DMS79 (cell line): ENCODE measurements at regions not wholly inside any gene's neighbourhood (a gene's known extent, or its start where the extent isn't known, plus 50 kb on each side); places are given as distances from the start of the nearest gene placed in this dataset.
"Not testable (repeated sequence)": the region's sequence is repeated elsewhere in the genome, so short reads cannot be mapped to it uniquely, and the experiment has no call there.

Experiments
- DNase-seq: peaks from one replicate; lab custom pipeline; 2025; lab: John Stamatoyannopoulos, UW

DNA sequence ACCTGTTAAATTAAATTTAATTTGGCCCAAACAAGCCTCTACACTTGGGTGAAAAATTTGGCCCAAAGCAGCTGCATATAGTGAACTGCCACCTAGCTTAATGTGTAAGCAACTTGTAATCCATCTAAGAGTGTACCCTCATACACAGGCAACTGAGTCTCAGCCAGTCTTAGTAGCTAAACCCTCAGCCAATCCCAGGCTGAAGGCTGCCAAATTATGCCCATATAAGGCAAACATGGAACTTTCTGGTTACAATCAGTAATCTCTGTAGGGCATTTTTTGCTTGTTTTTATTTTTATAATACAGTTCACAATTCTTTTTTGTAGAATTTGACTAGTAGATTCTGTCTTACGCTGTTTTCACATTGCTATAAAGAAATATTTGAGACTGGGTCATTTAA is 958.7 kb downstream of the FSCB start:
- no peak for DNase-seq

DNA sequence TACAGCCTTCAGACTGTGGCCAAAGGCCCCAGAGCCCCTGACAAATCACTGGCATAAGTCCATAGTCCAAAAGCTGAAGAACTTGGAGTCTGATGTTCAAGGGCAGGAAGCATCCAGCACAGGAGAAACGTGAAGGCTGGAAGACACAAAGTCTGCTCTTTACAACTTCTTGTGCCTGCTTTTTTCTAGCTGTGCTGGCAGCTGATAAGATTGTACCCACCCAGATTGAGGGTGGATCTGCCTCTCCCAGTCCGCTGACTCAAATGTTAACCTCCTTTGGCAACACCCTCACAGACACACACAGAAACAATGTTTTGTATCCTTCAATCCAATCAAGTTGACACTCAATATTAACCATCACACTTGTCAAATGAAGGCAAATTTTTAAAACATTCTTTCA is 959.5 kb downstream of the FSCB start:
- not testable (repeated sequence) for DNase-seq

DNA sequence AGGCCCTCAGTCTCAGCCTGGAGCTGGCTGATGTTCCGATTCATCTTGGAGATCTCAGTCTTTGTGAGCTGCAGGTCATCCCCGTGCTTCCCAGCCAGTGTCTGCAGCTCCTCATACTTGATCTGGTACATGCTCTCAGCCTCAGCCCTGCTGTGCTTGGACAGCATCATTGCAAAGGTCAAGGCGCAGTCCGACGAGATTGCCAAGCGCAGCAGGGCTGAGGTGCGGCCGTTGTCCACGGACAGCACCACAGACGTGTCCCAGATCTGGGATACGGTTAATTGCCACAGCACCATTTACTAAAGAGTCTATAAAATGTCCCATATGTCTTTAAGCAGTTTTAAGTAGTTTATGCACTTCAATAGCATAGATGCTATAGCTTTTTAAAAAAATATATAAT is 965.7 kb downstream of the FSCB start:
- no peak for DNase-seq

DNA sequence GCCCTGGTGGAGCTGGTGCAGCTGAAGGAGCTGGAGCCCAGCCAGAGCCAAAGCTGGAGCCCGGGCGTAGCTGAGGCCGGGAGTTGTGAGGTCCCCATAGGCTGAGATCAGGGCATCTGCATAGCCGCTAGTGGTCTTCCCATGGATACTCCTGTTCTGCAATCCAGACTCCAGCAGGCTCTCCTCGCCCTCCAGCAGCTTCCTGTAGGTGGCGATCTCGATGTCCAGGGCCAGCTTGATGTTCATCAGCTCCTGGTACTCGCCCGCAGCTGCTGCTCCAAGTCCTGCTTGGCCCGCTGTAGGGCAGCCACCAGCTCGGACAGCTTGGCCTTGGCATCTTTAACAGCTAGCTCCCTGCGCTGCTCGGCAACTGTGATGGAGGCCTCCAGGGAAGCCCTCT is 966.1 kb downstream of the FSCB start:
- DNase-seq = no peak

DNA sequence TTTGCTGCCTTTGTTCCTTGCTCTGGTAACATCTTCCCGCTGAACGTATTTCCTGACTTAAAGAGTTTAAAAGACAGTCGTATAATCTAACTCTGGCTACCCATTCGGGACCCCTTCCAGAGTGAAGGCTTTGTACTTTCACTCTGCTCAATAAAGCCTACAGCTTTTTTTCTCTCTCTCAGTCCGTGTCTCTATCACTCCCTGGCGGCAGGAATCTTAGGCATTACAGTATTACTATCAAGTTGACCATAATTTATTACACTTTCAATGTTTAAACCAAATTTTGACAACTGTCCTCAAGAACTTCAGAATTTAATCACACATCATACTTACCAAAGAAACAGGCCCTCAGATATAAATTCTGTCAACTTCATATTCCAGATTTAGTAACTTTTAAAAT is 967.9 kb downstream of the FSCB start:
- DNase-seq = no peak

DNA sequence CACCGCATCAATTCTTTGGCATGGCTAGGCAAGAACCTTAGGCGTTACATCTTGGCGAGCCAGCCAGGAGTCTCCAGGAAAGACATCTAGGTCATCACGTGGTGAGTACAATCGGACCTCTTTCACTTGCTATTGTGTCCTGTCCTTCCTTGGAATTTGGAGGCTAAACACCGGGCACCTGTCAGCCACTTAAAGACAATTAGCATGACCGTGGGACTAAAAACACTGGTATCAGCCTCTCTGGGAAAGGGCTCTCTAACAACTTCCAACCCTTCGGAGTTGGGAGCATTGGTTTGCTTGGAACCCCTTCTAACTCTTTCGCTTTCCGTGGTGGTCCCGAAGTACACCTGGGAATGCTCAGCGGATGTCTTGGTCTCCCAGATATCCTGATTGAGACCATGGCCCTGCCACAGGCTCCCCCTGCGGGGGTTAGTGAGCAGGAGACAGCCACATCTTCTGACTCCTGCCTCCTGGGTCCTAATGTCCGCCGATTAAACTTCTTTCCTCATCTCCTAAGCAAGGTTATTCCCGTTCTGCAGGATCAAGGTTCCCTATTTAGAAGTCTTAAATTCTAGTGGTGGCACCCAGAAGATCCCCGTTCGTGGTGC is 971.7 kb downstream of the FSCB start:
- DNase-seq = no peak

DNA sequence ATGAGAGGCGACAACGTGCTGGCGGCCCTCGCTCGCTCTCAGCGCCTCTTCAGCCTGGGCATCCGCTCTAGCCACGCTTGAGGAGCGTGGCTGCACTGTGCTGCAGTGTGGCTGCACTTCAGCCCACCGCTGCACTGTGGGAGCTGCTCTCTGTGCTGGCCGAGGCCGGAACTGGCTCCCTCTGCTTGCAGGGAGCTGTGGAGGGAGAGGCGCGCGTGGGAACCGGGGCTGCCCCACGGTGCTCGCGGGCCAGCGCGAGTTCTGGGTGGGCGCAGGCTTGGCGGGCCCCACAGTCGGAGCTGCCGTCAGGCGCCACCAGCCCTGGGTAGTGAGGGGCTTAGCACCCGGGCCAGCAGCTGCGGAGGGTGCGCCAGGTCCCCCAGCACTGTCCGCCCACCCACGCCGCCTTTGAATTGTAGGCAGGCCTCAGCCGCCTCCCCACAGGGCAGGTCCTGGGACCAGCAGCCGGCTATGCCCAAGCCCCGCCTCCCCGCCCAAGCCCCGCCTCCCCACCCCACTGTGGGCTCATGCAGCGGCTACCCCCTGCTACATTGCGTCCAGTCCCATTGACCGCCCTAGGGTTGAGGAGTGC is 974.2 kb downstream of the FSCB start:
- DNase-seq = no peak

DNA sequence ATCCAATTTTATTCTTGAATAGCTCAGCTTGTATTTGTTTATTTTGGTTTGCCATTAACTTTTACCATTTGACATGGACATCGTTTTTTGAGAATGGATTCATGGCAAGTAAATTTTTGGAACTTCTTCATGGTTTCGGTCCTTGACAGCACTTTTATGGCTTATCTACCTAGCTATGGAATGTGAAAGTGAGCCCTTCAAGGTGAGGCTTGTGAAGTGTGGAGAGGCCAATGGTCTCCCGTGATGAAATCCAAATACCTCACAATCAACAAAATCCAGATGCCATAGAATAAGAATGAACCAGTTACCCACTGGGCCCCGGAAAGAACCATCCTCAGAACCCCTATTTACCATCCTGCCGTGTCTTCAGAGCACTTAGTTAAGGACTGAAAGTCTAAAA is 978.8 kb downstream of the FSCB start:
- no peak for DNase-seq

DNA sequence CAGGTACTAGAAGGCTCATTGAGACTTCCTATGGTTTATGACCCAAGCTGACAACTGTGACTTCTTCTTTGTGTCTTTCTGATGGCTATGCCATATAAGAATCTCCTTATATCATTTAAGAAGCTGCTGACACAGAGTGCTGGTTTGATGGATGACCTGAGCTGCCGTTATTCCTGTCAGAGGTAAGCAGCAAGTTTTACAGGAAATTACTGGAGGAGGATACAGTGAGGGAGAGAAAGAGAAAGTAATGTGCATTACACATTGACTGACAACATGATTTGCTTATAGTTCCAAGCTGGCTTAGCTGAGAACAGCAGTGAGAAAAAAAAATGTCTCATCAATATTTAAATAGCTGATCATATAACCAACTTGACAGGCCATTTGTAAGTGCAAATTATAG is 981.4 kb downstream of the FSCB start:
- DNase-seq = no peak

DNA sequence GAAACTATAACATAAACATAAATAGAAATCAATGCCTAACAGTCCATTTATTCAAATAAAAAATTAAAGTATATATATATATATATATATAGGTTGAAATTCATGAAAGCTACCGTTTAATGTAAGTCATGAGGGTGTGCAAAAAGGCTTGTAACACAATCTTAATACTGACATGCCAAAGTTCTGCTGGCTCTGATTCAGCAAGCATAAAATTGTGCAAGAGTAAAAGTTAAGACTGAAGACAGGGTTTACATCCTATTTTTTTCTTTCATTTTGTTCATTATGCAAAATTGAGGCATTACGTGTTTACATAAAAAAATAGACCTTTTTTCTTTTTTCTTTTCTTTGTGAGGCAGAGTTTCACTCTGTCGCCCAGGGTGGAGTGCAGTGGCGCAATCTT is 984.2 kb downstream of the FSCB start:
- DNase-seq = no peak

DNA sequence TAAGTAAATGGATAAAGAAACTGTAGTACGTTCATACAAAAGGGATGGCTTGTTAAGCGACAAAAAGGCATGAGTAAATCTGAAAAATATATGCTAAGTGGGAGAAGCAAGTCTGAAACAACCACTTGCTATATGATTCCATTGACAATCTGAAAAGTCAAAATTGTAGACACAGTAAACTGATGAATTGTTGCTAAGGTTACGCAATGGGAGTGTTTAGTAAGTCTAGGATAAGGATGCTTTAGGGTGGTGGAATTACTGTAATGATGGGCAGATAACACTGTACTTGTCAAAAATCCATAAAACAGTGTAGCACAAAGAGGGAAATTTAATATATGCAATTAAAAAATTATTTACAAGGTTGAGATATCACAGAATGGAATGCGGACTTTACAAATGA is 984.9 kb downstream of the FSCB start:
- DNase-seq = no peak

DNA sequence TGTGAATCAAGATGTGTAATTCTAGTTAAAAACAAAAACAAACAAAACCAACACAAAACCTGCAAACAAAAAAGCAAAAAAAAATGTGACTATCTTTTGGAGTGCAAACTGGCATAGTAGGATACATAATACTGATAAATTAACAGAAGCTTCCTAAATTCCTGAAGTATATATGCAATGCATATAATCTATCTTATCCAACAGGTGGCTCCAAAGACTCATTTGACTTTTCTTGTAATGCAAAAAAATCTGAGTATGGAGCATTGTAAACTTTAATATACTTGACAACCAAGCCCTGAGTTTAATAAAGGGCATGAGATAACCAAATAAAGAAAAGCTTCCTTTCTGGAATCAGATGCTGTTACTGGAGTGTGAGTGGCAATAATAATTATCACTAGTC is 1003.6 kb downstream of the FSCB start:
- no peak for DNase-seq

DNA sequence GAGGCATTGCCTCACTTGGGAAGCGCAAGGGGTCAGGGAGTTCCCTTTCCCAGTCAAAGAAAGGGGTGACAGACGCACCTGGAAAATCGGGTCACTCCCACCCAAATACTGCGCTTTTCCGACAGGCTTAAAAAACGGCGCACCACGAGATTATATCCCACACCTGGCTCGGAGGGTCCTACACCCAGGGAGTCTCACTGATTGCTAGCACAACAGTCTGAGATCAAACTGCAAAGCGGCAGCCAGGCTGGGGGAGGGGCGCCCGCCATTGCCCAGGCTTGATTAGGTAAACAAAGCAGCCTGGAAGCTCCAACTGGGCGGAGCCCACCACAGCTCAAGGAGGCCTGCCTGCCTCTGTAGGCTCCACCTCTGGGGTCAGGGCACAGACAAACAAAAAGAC is 1014.7 kb downstream of the FSCB start:
- DNase-seq = not testable (repeated sequence)

DNA sequence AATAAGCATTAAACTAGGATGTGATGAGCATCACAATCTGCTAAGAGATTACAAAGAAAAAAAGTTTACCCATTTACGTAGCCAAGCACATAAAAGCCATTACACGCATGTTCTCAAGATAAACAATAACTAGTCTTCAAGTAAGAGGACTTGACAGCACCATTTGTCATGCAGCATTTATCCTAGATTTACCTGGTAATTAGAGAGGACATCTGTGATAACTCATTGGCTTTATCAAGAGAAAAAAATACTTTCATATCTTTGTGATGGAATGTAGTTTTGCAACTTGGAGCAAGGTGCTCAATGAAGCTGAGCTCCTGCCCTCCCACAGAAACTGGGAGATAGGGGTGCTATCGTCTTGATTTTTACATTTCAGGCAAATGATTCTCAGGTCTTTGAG is 1023.7 kb downstream of the FSCB start:
- DNase-seq = no peak

DNA sequence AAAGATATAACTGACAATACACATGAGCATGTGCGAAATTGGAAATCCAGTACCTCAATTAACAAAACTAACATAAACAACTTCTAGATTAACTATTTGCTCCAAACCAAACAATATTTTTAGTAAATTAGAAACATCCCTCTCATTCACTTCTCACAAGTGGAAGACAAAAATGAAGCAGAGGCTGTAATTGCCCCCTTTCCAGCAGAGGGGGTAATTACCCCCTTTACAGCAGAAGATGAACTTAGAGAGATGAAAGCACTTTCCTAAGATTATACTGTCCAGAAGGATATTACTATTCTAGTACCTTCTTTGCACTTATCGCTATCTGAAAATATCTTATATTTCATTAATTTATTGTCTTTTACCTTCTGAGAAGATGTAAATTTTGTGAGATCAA is 1025.2 kb downstream of the FSCB start:
- DNase-seq = no peak

DNA sequence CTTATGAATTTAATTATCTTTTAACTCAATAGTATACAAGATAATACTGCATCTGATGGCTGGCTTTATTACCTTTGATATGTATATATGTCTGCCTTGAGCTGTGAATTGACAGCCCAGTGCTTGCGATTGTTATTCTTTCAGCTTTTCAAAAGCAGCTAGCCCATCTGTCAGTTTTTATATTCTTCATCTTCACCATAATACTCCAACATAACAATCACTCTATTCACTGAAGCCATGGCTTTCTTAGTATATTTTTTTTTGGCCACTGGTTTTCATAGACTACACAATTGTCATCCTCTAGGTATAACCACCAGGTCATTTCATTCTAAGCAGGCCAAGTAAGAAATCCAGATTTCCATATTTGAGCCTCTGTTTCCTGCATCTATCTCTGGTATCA is 1026.1 kb downstream of the FSCB start:
- DNase-seq = no peak

DNA sequence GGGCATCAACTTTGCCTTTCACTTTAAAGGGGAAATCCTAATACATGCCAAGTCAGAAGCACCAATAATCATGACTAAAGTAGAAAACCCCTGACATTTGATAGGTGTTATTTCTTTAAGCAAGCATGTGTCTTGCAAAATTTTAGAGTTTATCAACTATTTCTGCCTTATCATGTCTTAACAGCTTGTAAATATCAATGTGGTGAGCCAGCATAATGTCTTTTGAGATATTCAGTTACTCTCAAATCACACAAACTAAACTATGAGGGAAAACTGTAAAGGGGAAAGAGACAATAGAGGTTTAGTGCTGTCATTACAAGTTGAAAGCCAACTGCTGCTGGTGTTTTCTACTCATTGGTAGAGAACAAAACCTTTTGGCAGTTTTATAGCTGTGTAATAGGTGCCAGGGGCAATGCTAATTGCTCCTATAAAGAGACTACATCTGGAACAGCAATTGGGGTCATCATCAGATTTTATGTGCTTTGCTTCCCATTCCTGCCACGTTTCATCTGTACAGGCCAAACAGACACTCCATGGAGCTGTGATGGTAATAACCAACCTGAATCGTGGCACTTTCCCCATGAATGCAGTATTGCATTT is 1027.4 kb downstream of the FSCB start:
- no peak for DNase-seq

DNA sequence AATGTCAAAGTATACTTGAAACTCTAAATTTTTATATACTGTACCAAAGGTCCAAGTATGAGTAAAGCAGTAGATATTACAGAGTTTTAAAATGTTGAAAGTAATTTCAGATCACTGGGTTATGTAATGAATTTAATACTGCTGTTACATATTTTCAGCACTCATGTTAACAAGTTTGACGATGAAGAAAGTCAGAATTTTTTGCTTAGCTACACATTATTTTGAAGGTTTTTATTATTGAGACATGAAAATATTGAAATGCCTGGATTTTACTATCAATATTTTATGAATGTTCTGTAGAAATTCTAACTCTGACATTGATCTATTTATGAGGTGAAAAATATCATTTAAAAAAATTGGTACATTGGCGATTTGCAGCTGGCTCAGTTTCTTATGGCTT is 1030.3 kb downstream of the FSCB start:
- DNase-seq = no peak

DNA sequence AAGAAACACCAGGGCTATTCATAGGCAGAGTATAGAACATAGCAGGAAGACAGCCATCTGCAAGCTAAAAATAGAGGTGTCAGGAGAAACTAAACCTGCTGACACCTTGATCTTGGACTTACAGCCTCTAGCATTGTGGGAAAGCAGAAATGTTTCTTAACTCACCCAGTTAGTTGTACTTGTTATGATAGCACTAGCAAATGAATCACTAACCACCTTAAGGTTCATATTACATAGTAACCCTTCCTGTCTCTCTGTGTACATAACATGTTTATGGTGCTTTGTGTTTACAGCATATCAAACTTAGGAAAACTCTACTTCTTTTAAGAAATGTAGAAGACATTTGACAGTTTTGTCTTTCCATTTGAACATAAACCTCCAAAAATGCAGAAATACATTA is 1031.3 kb downstream of the FSCB start:
- DNase-seq = no peak

DNA sequence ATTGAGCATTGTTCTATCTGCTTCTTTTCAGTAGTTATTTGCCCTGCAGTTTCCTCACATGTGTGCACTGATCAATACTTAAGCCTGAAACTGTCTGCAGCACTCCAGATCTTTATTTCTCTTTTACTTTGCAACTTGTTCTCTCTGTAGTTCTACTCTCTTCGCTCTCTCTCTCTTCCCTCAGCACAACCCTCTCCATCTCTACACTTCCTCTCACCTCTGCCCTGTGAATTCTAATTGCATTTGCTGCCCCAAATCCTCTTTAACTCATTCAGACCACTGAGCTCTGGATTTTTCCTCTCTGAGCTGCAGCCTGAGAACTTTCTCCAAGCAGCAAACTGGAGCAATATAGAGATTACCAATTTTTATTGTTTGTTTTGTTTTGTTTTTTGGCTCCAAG is 1035.5 kb downstream of the FSCB start:
- DNase-seq = no peak

DNA sequence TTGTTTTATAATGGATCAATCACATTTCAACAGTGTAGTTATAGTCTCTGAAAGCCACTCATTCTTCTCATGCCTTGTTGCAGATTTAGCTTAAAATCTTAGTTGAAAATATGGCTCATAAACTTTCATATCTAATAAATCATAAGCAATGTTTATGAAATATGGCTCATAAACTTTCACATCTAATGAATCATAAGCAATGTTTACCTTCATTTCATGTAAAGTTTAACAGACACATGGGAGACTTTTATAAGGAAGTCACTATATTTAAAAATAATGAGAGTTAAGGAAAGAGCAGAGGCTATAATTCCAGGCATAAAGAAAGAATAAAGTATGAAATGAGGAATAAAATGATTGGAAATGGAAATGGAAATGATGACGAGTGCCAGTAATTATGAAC is 1042.1 kb downstream of the FSCB start:
- no peak for DNase-seq

DNA sequence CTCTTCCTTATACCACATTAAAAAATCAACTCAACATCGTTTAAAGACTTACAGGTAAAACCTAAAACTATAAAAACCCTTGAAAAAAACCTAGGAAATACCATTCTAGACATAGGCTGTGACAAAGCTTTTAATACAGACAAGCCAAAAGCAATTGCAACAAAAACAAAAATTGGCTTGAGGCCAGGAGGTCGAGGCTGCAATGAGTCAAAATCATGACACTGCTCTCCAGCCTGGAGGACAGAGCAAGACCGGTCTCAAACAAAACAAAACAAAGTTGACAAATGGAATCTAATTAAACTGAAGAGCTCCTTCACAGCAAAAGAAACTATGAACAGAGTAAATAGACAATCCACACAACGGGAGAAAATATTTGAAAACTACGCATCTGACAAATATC is 1057.8 kb downstream of the FSCB start:
- DNase-seq = no peak

DNA sequence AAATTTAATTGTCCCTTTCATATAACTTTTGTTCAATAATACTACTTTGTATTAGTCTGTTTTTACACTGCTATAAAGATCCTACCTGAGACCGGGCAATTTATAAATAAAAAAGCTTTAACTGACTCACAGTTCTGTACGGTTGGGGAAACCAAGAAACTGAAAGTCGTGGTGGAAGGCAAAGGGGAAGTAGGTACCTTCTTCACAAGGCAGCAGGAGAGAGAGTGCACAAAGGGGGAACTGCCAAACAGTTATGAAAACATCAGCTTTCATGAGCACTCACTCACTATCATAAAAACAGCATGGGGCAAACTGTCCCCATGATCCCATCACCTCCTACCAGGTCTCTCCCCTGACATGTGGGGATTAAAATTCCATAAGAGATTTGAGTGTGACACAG is 1069.0 kb downstream of the FSCB start:
- DNase-seq = no peak

DNA sequence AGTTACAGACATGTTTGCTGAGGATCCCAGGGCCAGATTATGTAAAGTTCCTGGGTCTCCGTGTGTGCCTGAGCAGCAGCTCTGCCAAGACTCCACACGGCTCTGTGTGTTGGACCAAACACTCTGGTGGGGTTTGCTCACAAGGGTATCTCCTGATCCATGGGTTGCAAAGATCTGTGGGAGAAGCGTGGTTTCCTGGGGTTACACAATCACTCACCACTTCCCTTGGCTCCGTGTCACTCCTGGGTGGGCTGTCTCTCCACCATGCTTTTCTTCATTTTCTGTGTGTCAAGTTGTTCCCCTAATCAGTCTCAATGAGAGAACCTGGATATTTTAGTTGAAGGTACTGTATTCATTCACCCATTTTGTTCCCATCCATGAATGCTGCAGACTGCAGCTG is 1088.8 kb downstream of the FSCB start:
- DNase-seq = no peak
